ENCODE measurements at regions not wholly inside any gene's neighbourhood (a gene's known extent, or its start where the extent isn't known, plus 50 kb on each side); places are given as distances from the start of the nearest gene placed in this dataset.

- no peak for DNase-seq
Measured at GRCh38 chrX:5526191-5526590, 702.5 kb downstream of the NLGN4X start.

- no peak for DNase-seq
Measured at GRCh38 chrX:5490786-5491563, 737.7 kb downstream of the NLGN4X start.

GRCh38 chrX:5474282-5474681, 754.4 kb downstream of the NLGN4X start:
- no peak for DNase-seq

- no peak for DNase-seq
Measured at GRCh38 chrX:5458300-5458842, 770.3 kb downstream of the NLGN4X start.

- DNase-seq = no peak
Measured at GRCh38 chrX:5449323-5449722, 779.3 kb downstream of the NLGN4X start.

GRCh38 chrX:5431823-5432222, 796.8 kb downstream of the NLGN4X start:
- DNase-seq = no peak

GRCh38 chrX:5425119-5425518, 803.5 kb downstream of the NLGN4X start:
- no peak for DNase-seq

- DNase-seq = no peak
Measured at GRCh38 chrX:5417381-5417780, 811.3 kb downstream of the NLGN4X start.

GRCh38 chrX:5415738-5416137, 812.9 kb downstream of the NLGN4X start:
- no peak for DNase-seq

GRCh38 chrX:5409106-5409505, 819.6 kb downstream of the NLGN4X start:
- no peak for DNase-seq

GRCh38 chrX:5402461-5402860, 826.2 kb downstream of the NLGN4X start:
- DNase-seq = no peak

- no peak for DNase-seq
Measured at GRCh38 chrX:5399403-5399802, 829.3 kb downstream of the NLGN4X start.

- DNase-seq = no peak
Measured at GRCh38 chrX:5397409-5397808, 831.3 kb downstream of the NLGN4X start.

- no peak for DNase-seq
Measured at GRCh38 chrX:5390376-5390775, 838.3 kb downstream of the NLGN4X start.

GRCh38 chrX:5388087-5388486, 840.6 kb downstream of the NLGN4X start:
- DNase-seq = peak in 1 of 2 donors; percentile 0

- DNase-seq = no peak
Measured at GRCh38 chrX:5380426-5380825, 848.2 kb downstream of the NLGN4X start.

GRCh38 chrX:5341902-5342301, 886.8 kb downstream of the NLGN4X start:
- no peak for DNase-seq

- DNase-seq = no peak
Measured at GRCh38 chrX:5337160-5337559, 891.5 kb downstream of the NLGN4X start.

- DNase-seq = no peak
Measured at GRCh38 chrX:5324546-5324945, 904.1 kb downstream of the NLGN4X start.

- no peak for DNase-seq
Measured at GRCh38 chrX:5314148-5314547, 914.5 kb downstream of the NLGN4X start.

- DNase-seq = no peak
Measured at GRCh38 chrX:5307416-5307815, 921.3 kb downstream of the NLGN4X start.

GRCh38 chrX:5306654-5307121, 922.0 kb downstream of the NLGN4X start:
- DNase-seq = no peak

GRCh38 chrX:5305452-5305851, 923.2 kb downstream of the NLGN4X start:
- no peak for DNase-seq

GRCh38 chrX:5295004-5295403, 933.7 kb downstream of the NLGN4X start:
- no peak for DNase-seq

GRCh38 chrX:5290635-5291034, 938.0 kb downstream of the NLGN4X start:
- no peak for DNase-seq

All from hippocampal formation (tissue), 2 donors.